ENCODE measurements at regions not wholly inside any gene's neighbourhood (a gene's known extent, or its start where the extent isn't known, plus 50 kb on each side); places are given as distances from the start of the nearest gene placed in this dataset.

DNA sequence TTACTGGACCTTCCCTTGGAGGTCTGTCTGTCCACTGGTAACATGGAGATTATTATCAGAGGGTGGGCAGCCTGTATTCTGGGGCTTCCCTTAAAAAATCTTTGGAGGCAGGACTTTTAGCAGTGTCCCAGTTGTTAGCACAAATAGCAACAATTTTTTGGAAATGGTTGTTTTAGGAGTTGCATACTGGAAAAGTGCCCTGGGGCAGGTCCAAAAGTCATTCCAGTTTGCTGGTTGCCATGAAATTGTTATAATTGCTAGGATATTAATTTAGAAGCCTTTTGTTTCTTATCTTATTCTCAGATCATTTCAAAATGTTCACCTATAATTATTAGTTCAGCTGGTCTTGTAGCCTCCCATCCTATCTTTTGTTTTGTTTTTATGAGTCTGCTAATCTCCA, 71.0 kb downstream of the PTGS2 start:
- no peak for DNase-seq (ENCODE audit: low spot score)
- TF ChIP-seq, protein P1, sequence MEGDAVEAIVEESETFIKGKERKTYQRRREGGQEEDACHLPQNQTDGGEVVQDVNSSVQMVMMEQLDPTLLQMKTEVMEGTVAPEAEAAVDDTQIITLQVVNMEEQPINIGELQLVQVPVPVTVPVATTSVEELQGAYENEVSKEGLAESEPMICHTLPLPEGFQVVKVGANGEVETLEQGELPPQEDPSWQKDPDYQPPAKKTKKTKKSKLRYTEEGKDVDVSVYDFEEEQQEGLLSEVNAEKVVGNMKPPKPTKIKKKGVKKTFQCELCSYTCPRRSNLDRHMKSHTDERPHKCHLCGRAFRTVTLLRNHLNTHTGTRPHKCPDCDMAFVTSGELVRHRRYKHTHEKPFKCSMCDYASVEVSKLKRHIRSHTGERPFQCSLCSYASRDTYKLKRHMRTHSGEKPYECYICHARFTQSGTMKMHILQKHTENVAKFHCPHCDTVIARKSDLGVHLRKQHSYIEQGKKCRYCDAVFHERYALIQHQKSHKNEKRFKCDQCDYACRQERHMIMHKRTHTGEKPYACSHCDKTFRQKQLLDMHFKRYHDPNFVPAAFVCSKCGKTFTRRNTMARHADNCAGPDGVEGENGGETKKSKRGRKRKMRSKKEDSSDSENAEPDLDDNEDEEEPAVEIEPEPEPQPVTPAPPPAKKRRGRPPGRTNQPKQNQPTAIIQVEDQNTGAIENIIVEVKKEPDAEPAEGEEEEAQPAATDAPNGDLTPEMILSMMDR (IDR thresholded peaks at IDR 0.05; ENCODE audit: extremely low read depth, insufficient read depth, missing control alignments) = no peak
- in situ Hi-C loops (cut with MboI; ENCODE audit: low pct_unique_long_range_greater_than_20kb, low sequenced_read_pairs, unreplicated experiment) = loop anchor here (25.0 kb wide), 1 partner anchor 203 kb away; no protein-coding TSS in a partner anchor

DNA sequence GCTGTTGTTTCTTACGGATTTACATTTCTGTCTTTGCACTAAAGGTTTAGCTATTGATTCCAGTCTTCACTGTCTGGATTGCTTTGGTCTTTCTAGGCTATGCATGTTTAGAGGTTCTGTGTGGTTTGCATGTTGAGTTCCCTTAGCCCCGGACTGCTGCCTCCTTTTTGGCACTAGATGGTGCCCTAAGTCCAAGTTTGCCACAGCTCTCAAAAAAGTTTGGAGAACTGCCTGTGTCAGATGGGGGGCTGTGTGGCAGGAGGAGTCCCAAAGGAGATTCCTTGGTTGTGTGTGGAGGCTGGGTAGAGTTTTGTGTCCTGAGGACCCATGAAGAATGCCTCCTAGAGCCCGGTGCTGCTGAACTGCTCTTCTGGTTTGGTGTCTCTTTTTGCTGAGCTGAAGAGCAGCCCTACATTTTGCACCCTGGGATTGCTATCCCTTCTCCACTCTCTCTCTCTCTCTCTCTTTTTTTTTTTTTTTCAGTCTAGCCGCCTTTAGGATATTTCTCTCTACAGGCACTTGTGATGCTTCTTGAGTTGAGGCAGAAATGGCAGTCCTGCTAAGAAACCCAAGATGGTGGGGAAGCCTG, 74.4 kb downstream of the PTGS2 start:
- TF ChIP-seq, protein P1 (IDR thresholded peaks at IDR 0.05; ENCODE audit: extremely low read depth, insufficient read depth, missing control alignments) = peak; percentile 77
- in situ Hi-C loops (cut with MboI; ENCODE audit: low pct_unique_long_range_greater_than_20kb, low sequenced_read_pairs, unreplicated experiment) = loop anchor here (25.0 kb wide), 1 partner anchor 206 kb away; no protein-coding TSS in a partner anchor

GRCh38 chr1:186595969-186596368, 84.3 kb downstream of the PTGS2 start:
- peak; percentile 24 for DNase-seq (ENCODE audit: low spot score)
- in situ Hi-C loops (cut with MboI; ENCODE audit: low pct_unique_long_range_greater_than_20kb, low sequenced_read_pairs, unreplicated experiment) = no loop called here
- TF ChIP-seq, protein P1 (IDR thresholded peaks at IDR 0.05; ENCODE audit: extremely low read depth, insufficient read depth, missing control alignments) = no peak

More for the DNA sequence above, 74.4 kb downstream of the PTGS2 start:
- peak; percentile 41 for DNase-seq (ENCODE audit: low spot score)

GRCh38 chr1:186578325-186579016, 101.8 kb downstream of the PTGS2 start:
- no peak for DNase-seq (ENCODE audit: low spot score)
- in situ Hi-C loops (cut with MboI; ENCODE audit: low pct_unique_long_range_greater_than_20kb, low sequenced_read_pairs, unreplicated experiment) = no loop called here
- TF ChIP-seq, protein P1 (IDR thresholded peaks at IDR 0.05; ENCODE audit: extremely low read depth, insufficient read depth, missing control alignments) = no peak

- in situ Hi-C loops (cut with MboI; ENCODE audit: low pct_unique_long_range_greater_than_20kb, low sequenced_read_pairs, unreplicated experiment) = no loop called here
- TF ChIP-seq, protein P1 (IDR thresholded peaks at IDR 0.05; ENCODE audit: extremely low read depth, insufficient read depth, missing control alignments) = no peak
- DNase-seq (ENCODE audit: low spot score) = no peak
Measured at GRCh38 chr1:186577633-186578032, 102.6 kb downstream of the PTGS2 start.

GRCh38 chr1:186577216-186577615, 103.0 kb downstream of the PTGS2 start:
- in situ Hi-C loops (cut with MboI; ENCODE audit: low pct_unique_long_range_greater_than_20kb, low sequenced_read_pairs, unreplicated experiment) = no loop called here
- DNase-seq (ENCODE audit: low spot score) = no peak
- TF ChIP-seq, protein P1 (IDR thresholded peaks at IDR 0.05; ENCODE audit: extremely low read depth, insufficient read depth, missing control alignments) = no peak

Data from GM13977 (cell line).